ENCODE measurements at regions not wholly inside any gene's neighbourhood (a gene's known extent, or its start where the extent isn't known, plus 50 kb on each side); places are given as distances from the start of the nearest gene placed in this dataset.
A peak's percentile ranks its signal among the peaks of the same experiment; 100 is the strongest.

DNA sequence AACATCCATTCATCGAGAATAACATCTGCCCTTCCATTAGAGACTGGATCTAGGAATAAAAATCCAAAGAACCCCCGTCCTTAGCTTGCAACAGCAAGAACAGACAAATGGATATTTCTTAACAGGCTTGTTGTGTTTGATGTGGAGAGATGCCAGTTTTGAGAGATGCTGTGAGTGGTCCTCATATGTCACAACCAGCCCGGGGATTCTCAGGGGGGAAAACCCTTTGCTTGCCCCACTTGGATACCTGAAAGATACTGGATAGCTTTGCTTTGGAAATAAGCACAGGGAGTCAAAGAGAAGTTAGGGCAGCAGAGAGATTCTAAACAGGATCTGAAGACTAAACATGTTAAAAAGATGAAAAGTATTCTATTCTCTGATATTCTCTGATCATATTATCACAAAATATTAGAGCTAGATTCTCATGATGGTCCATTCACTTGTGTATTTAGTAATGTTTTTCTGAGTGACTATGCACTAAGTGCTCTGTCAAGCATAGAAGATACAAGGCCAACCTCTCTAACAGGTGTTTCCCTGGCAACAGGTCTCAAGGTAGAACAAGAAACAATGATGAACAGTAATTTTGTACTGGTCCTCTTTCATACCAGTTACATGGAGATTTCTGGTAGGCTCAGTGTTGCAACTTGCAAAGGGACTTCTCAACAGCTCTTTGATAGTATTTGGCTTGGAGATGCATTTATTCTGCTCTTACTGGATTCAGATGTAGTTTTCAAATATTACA, 348.2 kb downstream of the MYCN start:
- peak; percentile 95 for FAIRE-seq

DNA sequence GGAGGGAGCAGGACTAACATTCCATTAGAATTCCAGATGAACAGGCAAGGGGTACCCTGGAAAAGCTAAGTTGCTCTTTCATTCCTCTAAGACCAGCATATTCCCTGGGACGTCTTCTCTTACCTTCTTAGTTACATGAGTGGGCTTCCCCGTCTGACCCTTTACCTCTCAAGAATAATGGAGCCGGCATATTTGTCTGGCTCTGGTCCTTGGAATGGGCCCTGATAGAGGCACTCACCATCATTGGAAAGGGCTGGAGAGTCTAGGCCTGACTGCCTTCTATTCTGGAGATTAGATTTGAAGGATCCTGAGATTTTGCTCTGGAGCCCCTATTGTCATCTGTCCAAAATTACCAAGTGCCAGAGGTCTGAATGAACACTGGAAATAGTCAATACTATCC, 347.5 kb downstream of the MYCN start:
- FAIRE-seq, result no peak

DNA sequence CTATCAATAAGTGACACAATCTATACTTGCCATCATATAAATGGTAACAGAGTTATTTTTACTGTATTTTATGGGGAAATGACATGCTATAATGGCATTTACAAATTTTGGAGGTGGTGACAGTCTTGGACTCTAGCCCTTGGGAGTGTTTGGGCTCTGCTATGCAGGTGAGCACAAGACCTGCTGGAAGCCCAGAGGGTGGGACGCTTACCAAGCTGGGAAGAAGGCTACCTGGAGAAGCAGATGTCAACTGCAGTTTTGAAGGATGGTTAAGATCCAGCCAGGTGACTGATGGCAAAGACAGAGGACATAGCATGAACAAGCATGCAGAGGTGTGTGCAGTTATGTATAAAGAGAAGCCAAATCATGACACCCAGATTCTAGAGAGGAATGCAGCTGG, 346.9 kb downstream of the MYCN start:
- no peak for FAIRE-seq

DNA sequence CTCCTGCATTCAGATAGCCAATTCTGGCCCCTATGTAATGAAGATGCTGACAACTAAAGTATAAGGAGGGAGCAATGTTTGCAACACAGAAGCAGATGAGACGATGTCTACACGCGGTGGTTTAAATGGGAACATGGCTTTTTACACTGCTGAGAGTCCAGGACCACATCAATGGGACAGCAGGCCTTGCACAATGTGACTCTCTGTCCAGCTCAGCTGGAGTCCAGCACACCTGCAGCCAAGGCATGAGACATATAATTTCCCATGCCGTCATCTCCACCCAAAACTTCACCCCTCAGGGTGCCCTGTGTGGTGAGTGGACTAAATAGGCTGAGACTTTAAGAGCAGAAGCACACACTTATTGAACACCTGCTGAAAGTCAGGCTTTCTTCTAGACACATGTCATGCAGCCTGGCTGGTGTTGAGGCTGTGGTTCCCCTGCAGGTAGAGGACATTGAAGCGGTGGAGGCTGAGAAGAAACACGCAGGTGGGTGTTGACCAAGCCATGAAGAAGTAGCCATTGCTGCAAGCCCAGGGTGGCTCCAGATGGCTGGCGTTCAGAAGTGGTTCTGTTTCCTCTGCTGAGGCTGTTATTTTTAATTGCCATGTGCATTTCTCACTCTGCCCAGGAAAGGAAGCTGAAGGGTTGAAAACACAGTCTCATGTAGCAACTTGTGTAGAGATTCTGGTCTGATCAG, 345.6 kb downstream of the MYCN start:
- no peak for FAIRE-seq

DNA sequence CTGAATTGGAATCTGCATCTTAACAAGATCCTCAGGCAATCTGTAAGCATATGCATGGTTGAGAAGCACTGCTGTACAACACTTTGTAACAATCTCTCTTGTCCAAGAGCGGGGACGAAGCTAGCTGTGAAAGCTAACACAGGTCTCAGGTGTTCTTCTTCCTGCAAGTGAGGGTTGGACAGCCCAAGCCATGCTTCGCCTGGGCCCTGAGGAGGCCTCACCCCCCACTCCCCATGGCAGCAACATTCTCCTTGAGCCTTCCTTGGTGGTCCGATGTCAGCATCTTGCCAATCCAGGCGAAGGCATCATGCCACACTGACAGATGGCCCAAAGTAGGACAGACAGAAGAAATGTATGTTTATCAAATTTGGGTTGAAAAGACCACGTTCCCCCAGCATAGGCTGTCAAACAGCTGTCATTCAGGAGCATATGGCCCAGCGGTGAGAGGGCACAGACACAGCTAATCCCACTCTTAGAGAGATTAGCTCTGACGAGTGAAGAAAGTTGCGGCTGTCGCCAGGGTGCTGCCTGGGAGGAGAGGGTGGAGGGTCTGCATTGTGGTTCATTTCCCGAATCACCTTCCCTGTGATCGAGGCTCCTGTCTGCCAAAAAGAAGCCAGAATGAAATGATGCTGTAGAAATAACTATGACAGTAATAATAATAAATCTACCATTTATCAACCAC, 344.7 kb downstream of the MYCN start:
- no peak for FAIRE-seq

DNA sequence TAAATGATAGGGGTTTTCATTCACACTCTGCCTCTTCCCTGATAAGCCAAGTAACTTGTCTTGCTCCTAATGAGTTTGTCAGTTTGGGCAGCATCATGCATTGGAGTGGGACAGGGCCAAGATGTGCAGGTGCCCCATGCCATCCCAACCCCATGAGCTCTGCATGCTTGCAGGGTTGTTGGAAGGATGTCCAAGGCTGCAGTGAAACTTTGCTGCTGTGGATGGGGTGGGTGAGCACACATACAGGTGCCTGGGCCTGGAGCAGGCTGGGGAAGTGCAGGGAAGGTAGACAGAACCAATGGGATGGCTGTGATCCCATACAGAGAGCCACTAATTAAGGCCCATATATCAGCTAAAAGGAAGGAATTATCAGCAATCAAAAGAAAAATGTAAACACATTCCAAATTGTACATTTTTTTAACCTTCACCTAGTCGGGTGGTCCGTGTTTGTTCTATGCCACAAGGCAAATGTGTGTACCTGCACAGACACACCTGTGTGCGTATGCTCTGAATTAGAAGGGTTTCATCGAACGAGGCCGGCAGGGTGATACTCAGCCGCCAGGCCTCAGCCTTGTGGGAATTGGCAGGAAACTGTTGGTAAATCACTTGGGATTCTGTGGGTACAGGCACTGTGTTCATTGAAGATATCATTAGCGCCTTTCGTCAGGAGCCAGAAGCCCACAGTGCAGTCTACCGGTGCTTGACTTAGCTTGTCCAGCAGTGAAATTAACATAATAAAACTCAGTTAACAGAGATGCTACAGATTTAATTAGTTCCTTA, 342.9 kb downstream of the MYCN start:
- no peak for FAIRE-seq

DNA sequence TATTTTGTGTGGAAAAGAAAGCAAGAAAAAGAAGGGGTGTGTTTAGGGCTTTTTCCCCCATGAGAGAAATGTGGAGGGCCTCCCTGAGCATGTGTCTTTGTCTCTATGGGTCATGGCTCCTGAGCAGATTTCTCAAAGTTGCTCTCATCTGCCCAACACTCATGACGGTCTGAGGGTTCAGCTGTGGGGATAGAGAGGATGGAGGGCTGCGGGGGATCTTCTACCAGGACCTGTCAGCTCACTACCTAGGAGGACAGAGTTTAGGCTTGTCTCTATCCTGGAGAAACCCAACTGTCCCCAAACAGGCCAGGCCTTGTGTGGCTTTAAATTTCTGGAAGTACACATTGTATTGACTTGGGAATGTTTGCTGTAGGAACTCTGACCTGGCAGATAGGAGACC, 342.2 kb downstream of the MYCN start:
- no peak for FAIRE-seq

DNA sequence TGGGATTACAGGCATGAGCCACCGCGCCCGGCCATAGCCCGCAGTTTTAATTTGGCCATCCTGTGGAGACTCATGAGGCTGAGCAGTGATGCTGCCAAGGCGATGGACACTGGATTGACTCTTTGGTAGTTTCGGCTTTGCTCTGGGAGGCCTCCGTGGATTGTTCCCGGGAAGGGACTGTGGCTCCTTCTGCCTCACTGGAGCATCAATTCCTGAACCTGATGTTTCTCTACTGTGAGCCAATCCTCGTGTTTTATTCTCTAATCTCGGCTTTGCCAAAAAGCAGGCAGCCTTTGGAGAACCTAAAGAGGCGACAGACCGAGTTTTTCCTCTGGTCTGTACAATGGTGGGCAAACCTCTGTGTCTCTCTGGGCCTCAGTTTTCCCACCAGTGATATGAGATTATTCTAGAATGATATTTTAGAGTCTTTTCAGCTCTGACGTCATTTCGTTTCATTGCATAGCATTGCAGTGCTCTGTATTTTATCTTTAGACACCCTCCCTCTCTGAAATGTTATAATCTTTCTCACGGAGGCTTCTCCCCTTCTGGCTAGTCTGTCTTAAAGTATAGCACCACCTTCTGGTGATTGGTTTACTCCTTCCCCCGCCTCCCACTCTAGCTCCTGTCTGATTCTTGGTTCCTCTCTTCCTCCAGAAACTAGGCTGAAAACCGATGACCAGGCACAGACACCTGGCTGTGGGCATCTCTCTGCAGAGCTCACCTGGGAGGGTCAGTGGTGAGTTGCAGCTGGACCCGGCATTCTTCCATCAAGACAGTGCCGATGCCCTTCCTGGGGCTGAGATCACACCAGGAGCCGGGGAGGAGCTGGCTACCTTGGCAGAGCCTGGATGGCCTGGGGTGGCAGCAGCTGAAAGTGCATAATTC, 341.3 kb downstream of the MYCN start:
- FAIRE-seq, result no peak

DNA sequence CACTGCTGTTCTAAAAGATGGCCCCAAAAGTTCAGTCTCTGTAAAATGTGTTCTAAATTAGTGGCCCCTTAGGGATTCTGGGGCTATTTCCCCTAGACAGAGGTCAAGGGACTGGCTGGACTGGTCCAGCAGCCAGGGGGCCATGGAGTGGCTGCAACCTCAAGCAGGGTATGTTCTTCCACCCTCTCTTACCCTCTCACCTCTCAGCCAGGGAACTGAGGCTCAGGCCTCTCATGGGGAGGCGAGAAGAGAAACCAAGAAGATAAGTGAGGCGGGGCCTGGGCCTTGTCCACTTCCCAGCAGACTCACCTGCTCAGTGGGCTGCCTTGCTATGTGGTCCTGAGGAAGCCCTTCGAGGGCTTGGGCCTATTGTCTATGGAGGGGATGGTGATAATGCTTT, 339.7 kb downstream of the MYCN start:
- no peak for FAIRE-seq

DNA sequence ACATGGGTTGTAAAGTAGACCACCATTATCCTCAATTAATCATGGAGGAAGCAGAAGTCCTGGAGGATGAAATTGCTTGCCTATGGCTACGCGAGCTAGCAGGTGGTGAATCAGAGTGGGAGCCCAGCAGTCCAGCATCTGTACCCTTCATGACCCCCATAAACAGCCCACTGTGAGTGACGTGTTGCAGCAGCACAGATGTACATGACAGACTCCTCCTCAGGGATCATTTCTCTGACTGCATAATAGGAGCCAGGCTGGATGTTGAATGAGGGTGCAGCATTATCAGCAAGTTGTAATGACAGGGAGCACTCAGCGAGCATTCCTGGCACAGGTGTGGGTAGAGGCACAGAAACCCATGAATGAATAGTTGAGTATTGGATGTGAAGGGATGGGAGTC, 339.3 kb downstream of the MYCN start:
- no peak for FAIRE-seq

DNA sequence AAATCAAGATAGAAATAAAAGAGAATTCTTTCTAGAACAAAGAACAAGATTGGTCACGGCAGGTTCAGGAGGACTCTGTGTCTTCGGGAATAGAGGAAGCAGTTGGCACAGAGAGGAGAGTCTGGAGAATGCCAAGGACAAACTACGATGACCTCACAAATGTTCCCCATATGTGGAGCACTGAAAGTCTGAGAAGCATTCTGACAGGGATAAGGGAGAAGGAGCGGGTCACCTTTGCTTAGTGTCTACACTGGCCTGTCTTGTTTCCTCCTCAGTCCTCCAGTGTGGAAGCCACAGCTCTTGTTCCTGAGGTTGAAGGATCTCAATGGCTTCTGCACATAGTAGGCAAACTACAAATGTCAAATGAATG, 338.8 kb downstream of the MYCN start:
- no peak for FAIRE-seq

DNA sequence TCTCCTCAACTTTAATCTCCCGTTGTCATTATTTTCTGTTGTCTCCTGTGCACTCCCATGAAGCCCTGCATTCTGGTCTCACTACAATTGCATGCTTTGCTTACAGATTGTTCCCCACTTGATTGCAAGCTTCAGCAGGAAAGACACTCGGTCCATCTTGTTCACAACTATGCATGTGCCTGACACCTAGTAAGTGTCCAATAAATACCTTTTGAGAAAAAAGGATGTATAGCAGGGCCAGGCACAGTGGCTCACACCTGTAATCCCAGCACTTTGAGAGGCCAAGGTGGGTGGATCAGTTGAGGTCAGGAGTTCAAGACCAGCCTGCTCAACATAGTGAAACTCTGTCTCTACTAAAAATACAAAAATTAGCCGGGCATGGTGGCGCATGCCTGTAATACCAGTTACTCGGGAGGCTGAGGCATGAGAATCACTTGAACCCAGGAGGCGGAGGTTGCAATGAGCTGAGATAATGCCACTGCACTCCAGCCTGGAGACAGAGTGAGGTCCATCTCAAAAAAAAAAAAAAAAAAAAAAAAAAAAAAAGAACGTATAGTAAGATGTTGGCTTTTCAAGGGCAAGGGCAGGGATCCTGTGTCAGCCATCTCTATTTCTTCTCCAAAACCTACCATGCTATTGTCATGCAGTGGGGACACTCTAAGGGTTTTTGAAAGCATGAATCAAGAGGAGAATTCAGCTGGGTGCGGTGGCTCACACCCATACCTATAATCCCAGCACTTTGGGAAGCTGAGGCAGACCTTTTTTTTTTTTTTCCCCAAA, 338.3 kb downstream of the MYCN start:
- FAIRE-seq, result no peak

DNA sequence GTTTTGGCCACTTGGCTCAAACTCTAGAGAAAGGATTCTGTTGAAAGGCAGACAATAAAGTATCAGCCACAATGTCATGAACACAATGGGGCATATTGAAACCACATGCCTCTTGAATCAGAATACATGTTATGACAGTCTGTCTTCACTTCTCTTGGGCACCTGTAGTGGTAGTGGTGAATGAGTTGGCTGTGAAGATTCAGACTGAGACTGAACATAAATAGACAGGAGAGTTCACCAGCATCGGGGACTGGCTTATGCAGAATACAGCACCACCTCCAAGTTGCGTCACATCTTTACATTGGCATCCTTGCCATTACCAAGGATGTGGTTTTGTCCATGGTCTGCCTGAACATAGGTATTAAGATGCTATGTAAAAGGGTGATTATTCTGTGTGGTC, 336.8 kb downstream of the MYCN start:
- no peak for FAIRE-seq

DNA sequence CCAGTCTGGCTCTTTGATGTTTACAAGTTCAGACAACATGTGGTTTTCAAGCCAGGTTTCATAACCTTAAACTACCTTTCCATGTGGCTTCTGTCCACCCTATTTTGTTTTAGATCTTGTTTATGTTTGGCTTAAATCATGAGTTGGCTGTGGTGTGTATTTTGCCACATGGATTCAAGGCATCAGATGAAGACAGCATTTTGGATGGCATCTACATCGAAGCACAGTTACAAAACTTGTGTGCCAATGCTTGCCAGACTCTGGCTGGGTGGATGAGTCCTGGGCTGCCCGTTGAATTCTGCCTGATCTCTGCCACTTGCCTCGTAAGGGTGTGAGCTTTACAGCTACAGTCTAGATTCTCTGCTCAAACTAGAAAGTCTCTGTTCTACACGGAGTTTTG, 335.3 kb downstream of the MYCN start:
- no peak for FAIRE-seq

DNA sequence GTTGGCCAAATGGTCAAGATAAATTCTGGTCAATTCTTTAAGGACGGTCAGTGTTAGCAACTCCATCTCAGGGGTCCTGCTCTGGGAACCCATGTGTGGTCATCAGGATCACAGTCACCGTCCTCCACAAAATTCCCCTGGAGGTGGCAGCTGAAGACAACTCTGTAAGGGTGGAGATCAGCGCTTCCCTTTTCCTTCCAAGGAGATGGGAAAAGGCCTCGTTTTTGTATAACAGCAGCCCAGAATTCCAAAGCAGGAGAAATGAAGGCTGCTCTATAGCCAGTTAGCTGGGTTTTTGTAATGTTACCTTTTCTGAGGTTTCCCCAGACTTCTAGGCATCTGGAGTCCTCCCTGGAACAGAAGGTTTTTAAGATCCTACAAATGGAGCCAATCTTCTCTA, 334.8 kb downstream of the MYCN start:
- FAIRE-seq, result no peak

DNA sequence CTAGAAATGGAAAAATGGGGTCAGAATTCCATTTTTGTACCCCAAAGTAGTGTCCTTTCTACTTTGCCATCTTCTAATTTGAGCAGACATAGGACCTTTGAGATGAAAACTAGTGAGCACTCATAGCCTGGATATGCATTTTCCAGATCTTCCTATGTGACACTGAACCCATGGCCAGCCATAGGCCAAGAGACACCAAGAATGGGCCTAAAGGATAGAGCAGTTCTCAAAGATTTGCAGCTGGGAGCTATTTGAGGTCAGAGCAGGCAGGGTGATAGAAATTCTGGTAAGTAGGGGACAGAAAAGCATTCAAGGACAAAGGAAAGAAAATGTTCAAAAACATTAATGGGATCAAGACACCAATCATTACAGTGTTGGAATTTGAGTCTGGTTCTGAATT, 332.8 kb downstream of the MYCN start:
- no peak for FAIRE-seq

DNA sequence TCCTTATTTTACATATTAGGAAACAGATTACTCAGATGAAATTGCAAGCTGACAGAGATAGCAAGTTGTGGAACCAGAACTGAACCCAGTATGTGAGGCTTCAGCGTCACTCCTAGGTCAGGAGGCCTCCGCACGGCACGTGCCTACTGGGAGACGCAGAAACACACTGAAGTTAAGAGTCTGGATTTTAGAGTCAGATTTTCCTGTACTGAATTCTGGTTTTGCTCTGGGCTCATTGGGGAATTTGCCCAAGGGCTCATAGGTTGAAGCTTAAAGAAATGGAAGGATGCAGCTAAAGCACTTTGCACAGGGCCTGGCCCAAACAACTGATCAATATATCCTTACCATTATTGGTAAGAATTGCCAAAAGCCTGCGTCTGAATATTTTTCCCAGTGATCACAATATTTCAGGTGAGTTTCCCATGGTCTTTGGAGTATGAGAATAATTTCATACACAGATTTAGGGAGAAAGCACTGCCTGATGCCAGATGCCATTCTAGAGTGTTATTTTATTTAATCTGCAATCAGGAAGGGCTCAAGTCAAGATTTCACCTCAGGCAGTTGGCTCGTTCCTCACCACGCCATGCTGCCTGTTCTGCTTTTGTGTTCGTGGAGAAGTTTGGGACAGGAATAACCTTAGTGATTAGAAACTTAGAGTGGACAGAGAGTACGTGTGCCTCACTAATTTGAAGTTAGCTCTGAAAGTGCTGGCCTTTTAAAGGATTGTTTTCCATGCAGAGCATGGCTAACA, 331.9 kb downstream of the MYCN start:
- no peak for FAIRE-seq

DNA sequence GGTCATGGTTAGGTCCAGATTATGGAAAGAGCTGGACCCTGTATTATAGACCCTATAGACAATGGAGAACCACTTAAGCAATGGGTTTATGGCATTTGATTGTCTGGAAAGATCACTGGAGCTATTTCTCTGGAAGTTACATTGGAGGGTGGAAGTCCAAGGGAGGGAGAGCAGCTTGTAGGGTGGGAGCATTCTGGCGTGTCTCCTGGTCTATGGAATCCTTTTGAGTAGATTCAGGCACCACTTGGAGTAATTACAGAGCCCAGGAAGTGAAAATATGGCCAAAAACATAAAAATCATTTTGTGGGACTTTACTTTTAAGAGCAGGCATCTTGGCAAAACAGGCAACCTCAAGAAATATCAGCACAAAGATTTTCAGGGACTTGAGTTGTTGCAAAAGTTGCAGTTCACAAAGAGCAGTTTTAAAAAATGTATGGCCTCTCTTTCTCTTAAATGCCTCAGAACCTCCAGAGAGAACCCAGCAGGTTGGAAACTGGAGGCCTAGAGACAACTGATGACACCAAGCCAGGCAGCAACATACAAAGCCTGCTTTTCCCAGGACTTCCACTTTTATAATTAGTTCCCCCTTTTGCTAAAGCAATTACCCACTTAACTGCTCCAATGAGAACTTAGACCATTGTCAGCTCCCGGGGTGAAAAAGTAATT, 331.0 kb downstream of the MYCN start:
- no peak for FAIRE-seq

DNA sequence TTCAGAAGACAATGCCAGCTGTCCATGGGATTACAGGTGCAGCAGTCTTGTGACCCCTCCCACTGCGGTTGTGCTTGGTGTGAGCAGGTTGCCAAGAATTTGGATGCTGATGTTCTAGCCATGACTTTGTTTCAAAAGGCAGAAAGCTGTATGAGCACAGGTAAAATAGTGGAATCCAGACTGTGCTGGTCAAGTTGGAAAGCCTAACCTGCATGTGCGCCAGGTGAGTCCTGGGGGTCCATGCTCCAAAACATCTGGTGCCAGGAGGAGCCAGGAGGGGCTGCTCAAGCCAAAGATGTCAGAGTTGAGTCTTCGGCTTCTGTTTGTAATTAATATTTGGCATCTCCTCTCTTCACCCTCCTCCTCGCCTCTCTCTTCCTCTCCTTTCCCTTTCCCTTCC, 330.1 kb downstream of the MYCN start:
- FAIRE-seq, result no peak

DNA sequence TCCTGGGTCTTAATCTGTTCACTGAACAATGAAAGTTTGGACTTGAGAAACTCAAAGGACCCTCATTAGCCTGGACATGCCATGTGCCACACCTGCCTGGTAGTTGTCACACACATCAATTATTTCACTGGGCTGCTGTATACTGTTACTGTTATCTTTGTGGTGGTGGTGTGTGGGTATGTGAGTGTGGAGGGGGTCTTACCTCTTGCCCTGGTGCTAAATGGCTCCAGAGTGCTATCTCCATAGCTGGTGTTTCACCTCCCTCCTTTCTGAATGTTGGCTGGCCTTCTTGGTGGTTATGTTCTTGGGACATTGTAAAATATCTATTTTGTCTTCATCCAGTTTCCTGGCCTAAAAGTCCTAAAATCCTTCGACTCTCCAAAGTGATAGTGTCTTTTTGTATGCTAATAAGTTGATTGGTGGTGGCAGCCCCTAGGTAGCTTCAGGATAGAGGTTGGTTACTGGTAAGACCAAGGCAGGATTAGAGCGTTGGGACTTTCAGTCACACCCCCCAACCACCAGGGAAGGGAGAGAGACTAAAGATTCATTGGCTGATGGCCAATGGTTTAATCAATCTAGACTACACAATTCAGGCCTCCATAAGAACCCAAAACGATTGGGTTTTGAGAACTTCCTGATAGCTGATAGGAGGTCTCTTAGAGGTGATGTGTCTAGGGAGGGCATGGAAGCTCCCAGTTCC, 328.1 kb downstream of the MYCN start:
- FAIRE-seq, result no peak
